Right lobe of liver (tissue), 6 donors: ENCODE measurements at regions not wholly inside any gene's neighbourhood (a gene's known extent, or its start where the extent isn't known, plus 50 kb on each side); places are given as distances from the start of the nearest gene placed in this dataset.

Source experiments
- ATAC-seq, 4 donors: fragments of 200-7000 bp; cut with Tn5 transposase; one replicate each; pipeline ENCODE4 v1.9.1; 2020; ENCODE audit warnings: mild to moderate bottlenecking in 4 of 4, moderate library complexity in 4 of 4
- DNase-seq, 3 donors: peaks; one replicate each; pipeline ENCODE4 v3.0.0-alpha.2; 2020
- H3K27ac ChIP-seq, 3 donors: fragments of 200-600 bp; one replicate each; pipeline ENCODE4 v1.8.0; 2022
- H3K27me3 ChIP-seq, 2 donors: fragments of 200-600 bp; one replicate each; pipeline ENCODE4 v1.8.0; 2022
- H3K36me3 ChIP-seq, 4 donors: fragments of 200-600 bp; sonication (generic) in 1 of 4; one replicate each; pipeline versions ENCODE4 v1.5.1 to v1.8.0; 2017 to 2022; ENCODE audit warnings: control low read depth in 1 of 4
- H3K4me1 ChIP-seq, 4 donors: fragments of 200-600 bp; sonication (generic) in 1 of 4; one replicate each; pipeline versions ENCODE4 v1.5.1 to v1.8.0; 2017 to 2022; ENCODE audit warnings: control low read depth in 1 of 4
- H3K4me3 ChIP-seq, 3 donors: fragments of 200-600 bp; one replicate each; pipeline ENCODE4 v1.8.0; 2022
- H3K9me3 ChIP-seq, 4 donors: fragments of 200-600 bp; sonication (generic) in 1 of 4; one replicate each; pipeline versions ENCODE4 v1.5.1 to v1.8.0; 2017 to 2022; ENCODE audit warnings: control low read depth in 1 of 4
- CTCF ChIP-seq, 4 donors: fragments of 200-600 bp in 3 of 4; fragments of 450-650 bp in 1 of 4; IDR thresholded peaks; one replicate each; pipeline versions ENCODE4 v1.5.1 to v1.8.0; 2016 to 2022; ENCODE audit warnings: antibody characterized with exemption in 4 of 4, mild to moderate bottlenecking in 2 of 4
- POLR2A ChIP-seq: fragments of 450-650 bp; IDR thresholded peaks from one replicate; pipeline ENCODE4 v1.6.1; 2017; ENCODE audit warnings: antibody characterized with exemption, mild to moderate bottlenecking
- WGBS: methylation state at CpG from one replicate; pipeline ENCODE4 v1.1.6; 2018; ENCODE audit warnings: low coverage, low lambda C conversion rate; ENCODE audit not compliant: insufficient coverage; ENCODE audit errors: missing lambda C conversion rate; 5-methylcytosine and 5-hydroxymethylcytosine counted together
- intact Hi-C, 2 donors: fragments of 100-400 bp; cut with DNase I; formaldehyde crosslinking; loops; one replicate each; pipeline versions ENCODE4 v1.11.2 to v1.14.1; 2022
- donor health status: DM: no; HTN: yes; CAD: no.
- donor health status: DM: no; HTN: no; CAD: no.
- donor health status: DM: no; HTN: no; CAD: no.
- donor health status: DM: no; HTN: yes; CAD: no.
- donor health status: DM: no; HTN: yes; CAD: no.

GRCh38 chr20:7496394-7496991 lies 443.8 kb downstream of the HAO1 start:
- no peak for ATAC-seq
- no peak for TF ChIP-seq POLR2A
- no peak for TF ChIP-seq CTCF (IDR thresholded peaks at IDR 0.05)

GRCh38 chr20:7497985-7498384 lies 442.3 kb downstream of the HAO1 start:
- intact Hi-C loops, result no loop called here
- no peak for TF ChIP-seq POLR2A
- TF ChIP-seq CTCF (IDR thresholded peaks at IDR 0.05), result no peak
- Histone ChIP-seq H3K36me3 (no peaks in the 10 kb centered on the region), H3K27ac (no peak overlapping the region), H3K4me1 (peaks cover 0 to 5% (median 0%) of the 10 kb centered on the region in 4 donors), H3K27me3 (no peaks in the 10 kb centered on the region), H3K9me3 (no peaks in the 10 kb centered on the region), H3K4me3 (no peak overlapping the region)
- 94% methylated on average over 1 of the region's 1 CpG for WGBS
- ATAC-seq (no peak), DNase-seq (no peak)

More at GRCh38 chr20:7496394-7496991, 443.8 kb downstream of the HAO1 start:
- H3K27me3 ChIP-seq, result no peaks in the 10 kb centered on the region
- 71% methylated on average over 4 of the region's 4 CpGs for WGBS
- no peak for DNase-seq
- H3K27ac ChIP-seq, result no peak overlapping the region
- no peaks in the 10 kb centered on the region for H3K36me3 ChIP-seq
- intact Hi-C loops, result no loop called here
- no peak overlapping the region for H3K4me3 ChIP-seq
- peaks cover 0 to 4% (median 0%) of the 10 kb centered on the region in 4 donors for H3K4me1 ChIP-seq
- no peaks in the 10 kb centered on the region for H3K9me3 ChIP-seq

GRCh38 chr20:7499201-7499600 lies 441.1 kb downstream of the HAO1 start:
- H3K27me3 ChIP-seq, result no peaks in the 10 kb centered on the region
- peaks cover 0 to 16% (median 0%) of the 10 kb centered on the region in 4 donors for H3K4me1 ChIP-seq
- no peak overlapping the region for H3K4me3 ChIP-seq
- TF ChIP-seq POLR2A, result no peak
- TF ChIP-seq CTCF (IDR thresholded peaks at IDR 0.05), result no peak
- H3K9me3 ChIP-seq, result no peaks in the 10 kb centered on the region
- no peak for DNase-seq
- intact Hi-C loops, result no loop called here
- no peaks in the 10 kb centered on the region for H3K36me3 ChIP-seq
- H3K27ac ChIP-seq, result no peak overlapping the region
- no peak for ATAC-seq

GRCh38 chr20:7500231-7500663 lies 440.0 kb downstream of the HAO1 start:
- no peak overlapping the region for H3K4me3 ChIP-seq
- peak; percentile 8 to 25 (median 18) for TF ChIP-seq CTCF (IDR thresholded peaks at IDR 0.05)
- TF ChIP-seq POLR2A, result no peak
- no peaks in the 10 kb centered on the region for H3K27me3 ChIP-seq
- no peaks in the 10 kb centered on the region for H3K9me3 ChIP-seq
- no peaks in the 10 kb centered on the region for H3K36me3 ChIP-seq
- ATAC-seq (peak in 3 of 4 donors; percentile 26 to 49 (median 48)), DNase-seq (no peak)
- no peak overlapping the region for H3K27ac ChIP-seq
- WGBS, result 70% methylated on average over 1 of the region's 1 CpG
- peaks cover 0 to 16% (median 0%) of the 10 kb centered on the region in 4 donors for H3K4me1 ChIP-seq
- intact Hi-C loops, result no loop called here

- Histone ChIP-seq H3K27me3 (no peaks in the 10 kb centered on the region), H3K36me3 (no peaks in the 10 kb centered on the region), H3K4me3 (no peak overlapping the region), H3K27ac (peak overlapping the region in 2 of 3 donors; percentile 26 to 47), H3K4me1 (peaks cover 0 to 16% (median 0%) of the 10 kb centered on the region in 4 donors), H3K9me3 (no peaks in the 10 kb centered on the region)
- no peak for TF ChIP-seq POLR2A
- no peak for TF ChIP-seq CTCF (IDR thresholded peaks at IDR 0.05)
- DNase-seq (peak; percentile 37 to 64 (median 54)), ATAC-seq (peak; percentile 92 to 99 (median 94))
- WGBS, result 11% methylated on average over 3 of the region's 3 CpGs
- intact Hi-C loops, result no loop called here
Measured at GRCh38 chr20:7503501-7503900, 436.8 kb downstream of the HAO1 start.
